ENCODE measurements at regions not wholly inside any gene's neighbourhood (a gene's known extent, or its start where the extent isn't known, plus 50 kb on each side); places are given as distances from the start of the nearest gene placed in this dataset.

DNA sequence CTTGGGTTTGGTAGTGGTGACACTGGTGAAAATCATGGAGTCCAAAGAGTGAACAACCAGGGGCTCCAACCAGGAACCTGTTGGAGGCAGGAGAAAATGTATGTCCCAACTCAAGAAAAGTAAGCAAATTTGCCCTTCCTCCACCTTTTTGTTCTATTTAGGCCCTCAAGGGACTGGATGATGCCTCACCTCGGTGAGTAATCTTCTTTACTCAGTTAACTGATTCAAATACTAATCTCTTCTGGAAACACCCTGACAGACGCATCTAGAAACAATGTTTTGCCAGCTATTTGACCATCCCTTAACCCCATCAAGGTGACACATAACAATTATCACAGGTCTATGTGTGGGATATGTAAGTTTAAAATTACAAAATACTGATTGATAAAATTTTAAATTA lies 272.4 kb upstream of the FOXG1 start:
- TF ChIP-seq CTCF (tag by site-specific recombination; IDR thresholded peaks at IDR 0.05) = no peak
- TF ChIP-seq ZNF510 (tag by site-specific recombination; IDR thresholded peaks at IDR 0.05; ENCODE audit: insufficient replicate concordance) = no peak
- TF ChIP-seq, protein P1, sequence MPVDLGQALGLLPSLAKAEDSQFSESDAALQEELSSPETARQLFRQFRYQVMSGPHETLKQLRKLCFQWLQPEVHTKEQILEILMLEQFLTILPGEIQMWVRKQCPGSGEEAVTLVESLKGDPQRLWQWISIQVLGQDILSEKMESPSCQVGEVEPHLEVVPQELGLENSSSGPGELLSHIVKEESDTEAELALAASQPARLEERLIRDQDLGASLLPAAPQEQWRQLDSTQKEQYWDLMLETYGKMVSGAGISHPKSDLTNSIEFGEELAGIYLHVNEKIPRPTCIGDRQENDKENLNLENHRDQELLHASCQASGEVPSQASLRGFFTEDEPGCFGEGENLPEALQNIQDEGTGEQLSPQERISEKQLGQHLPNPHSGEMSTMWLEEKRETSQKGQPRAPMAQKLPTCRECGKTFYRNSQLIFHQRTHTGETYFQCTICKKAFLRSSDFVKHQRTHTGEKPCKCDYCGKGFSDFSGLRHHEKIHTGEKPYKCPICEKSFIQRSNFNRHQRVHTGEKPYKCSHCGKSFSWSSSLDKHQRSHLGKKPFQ (tag by site-specific recombination; IDR thresholded peaks at IDR 0.05) = no peak
- TF ChIP-seq ZNF274 (IDR thresholded peaks at IDR 0.05; ENCODE audit: low read length) = no peak
- TF ChIP-seq ZNF274 (tag by site-specific recombination; IDR thresholded peaks at IDR 0.05; ENCODE audit: borderline replicate concordance) = no peak
- TF ChIP-seq MEIS1 (CRISPR knock-in tag; IDR thresholded peaks at IDR 0.05; ENCODE audit: borderline replicate concordance) = no peak
- no peak for TF ChIP-seq SP2 (tag by site-specific recombination; IDR thresholded peaks at IDR 0.05)
- TF ChIP-seq, protein P2, sequence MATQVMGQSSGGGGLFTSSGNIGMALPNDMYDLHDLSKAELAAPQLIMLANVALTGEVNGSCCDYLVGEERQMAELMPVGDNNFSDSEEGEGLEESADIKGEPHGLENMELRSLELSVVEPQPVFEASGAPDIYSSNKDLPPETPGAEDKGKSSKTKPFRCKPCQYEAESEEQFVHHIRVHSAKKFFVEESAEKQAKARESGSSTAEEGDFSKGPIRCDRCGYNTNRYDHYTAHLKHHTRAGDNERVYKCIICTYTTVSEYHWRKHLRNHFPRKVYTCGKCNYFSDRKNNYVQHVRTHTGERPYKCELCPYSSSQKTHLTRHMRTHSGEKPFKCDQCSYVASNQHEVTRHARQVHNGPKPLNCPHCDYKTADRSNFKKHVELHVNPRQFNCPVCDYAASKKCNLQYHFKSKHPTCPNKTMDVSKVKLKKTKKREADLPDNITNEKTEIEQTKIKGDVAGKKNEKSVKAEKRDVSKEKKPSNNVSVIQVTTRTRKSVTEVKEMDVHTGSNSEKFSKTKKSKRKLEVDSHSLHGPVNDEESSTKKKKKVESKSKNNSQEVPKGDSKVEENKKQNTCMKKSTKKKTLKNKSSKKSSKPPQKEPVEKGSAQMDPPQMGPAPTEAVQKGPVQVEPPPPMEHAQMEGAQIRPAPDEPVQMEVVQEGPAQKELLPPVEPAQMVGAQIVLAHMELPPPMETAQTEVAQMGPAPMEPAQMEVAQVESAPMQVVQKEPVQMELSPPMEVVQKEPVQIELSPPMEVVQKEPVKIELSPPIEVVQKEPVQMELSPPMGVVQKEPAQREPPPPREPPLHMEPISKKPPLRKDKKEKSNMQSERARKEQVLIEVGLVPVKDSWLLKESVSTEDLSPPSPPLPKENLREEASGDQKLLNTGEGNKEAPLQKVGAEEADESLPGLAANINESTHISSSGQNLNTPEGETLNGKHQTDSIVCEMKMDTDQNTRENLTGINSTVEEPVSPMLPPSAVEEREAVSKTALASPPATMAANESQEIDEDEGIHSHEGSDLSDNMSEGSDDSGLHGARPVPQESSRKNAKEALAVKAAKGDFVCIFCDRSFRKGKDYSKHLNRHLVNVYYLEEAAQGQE (tag by site-specific recombination; IDR thresholded peaks at IDR 0.05) = no peak
- TF ChIP-seq ZNF660 (tag by site-specific recombination; IDR thresholded peaks at IDR 0.05) = no peak
- TF ChIP-seq, protein P3, sequence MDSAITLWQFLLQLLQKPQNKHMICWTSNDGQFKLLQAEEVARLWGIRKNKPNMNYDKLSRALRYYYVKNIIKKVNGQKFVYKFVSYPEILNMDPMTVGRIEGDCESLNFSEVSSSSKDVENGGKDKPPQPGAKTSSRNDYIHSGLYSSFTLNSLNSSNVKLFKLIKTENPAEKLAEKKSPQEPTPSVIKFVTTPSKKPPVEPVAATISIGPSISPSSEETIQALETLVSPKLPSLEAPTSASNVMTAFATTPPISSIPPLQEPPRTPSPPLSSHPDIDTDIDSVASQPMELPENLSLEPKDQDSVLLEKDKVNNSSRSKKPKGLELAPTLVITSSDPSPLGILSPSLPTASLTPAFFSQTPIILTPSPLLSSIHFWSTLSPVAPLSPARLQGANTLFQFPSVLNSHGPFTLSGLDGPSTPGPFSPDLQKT (IDR thresholded peaks at IDR 0.05; ENCODE audit: borderline replicate concordance, low read depth, low read length) = no peak
- TF ChIP-seq ATF2 (tag by site-specific recombination; IDR thresholded peaks at IDR 0.05; ENCODE audit: low read depth) = no peak
- TF ChIP-seq, protein P4, sequence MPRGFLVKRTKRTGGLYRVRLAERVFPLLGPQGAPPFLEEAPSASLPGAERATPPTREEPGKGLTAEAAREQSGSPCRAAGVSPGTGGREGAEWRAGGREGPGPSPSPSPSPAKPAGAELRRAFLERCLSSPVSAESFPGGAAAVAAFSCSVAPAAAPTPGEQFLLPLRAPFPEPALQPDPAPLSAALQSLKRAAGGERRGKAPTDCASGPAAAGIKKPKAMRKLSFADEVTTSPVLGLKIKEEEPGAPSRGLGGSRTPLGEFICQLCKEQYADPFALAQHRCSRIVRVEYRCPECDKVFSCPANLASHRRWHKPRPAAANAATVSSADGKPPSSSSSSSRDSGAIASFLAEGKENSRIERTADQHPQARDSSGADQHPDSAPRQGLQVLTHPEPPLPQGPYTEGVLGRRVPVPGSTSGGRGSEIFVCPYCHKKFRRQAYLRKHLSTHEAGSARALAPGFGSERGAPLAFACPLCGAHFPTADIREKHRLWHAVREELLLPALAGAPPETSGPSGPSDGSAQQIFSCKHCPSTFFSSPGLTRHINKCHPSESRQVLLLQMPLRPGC (tag by site-specific recombination; IDR thresholded peaks at IDR 0.05) = no peak

Data from HEK293 (cell line).